Hepatocyte (in vitro differentiated cells): ENCODE measurements at regions not wholly inside any gene's neighbourhood (a gene's known extent, or its start where the extent isn't known, plus 50 kb on each side); places are given as distances from the start of the nearest gene placed in this dataset.

ENCODE experiments used
- EZH2phosphoT487 ChIP-seq: fragments of 200-600 bp; sonication (generic); IDR thresholded peaks from one replicate; pipeline ENCODE4 v1.6.1; 2018; ENCODE audit warnings: antibody characterized with exemption, mild to moderate bottlenecking, low read depth, moderate library complexity; ENCODE audit not compliant: unreplicated experiment, severe bottlenecking
- TF ChIP-seq, protein P1 (sequence below): fragments of 200-600 bp; sonication (generic); IDR thresholded peaks from 2 replicates; pipeline ENCODE4 v1.5.1; 2016; ENCODE audit warnings: antibody characterized with exemption, mild to moderate bottlenecking; ENCODE audit not compliant: poor library complexity

DNA sequence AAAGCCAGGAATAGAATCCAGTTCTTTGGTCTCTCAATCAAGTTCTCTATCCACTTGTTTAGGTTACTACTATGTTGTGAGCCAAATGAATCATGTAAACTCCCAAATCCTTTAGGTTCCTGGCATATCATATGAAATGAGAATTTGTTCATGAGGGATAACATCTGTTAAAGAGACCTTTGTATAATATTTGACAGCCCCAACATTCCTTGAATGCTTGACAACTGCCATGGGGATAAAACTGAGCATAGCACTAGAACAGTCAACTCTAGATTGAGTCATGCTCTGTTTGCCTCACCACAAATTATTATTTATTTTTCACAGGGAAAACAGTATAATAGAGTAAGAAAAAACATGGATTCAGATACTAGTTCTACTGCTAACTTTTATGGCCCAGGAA, 93.3 kb downstream of the NAA11 start:
- TF ChIP-seq, protein P1, sequence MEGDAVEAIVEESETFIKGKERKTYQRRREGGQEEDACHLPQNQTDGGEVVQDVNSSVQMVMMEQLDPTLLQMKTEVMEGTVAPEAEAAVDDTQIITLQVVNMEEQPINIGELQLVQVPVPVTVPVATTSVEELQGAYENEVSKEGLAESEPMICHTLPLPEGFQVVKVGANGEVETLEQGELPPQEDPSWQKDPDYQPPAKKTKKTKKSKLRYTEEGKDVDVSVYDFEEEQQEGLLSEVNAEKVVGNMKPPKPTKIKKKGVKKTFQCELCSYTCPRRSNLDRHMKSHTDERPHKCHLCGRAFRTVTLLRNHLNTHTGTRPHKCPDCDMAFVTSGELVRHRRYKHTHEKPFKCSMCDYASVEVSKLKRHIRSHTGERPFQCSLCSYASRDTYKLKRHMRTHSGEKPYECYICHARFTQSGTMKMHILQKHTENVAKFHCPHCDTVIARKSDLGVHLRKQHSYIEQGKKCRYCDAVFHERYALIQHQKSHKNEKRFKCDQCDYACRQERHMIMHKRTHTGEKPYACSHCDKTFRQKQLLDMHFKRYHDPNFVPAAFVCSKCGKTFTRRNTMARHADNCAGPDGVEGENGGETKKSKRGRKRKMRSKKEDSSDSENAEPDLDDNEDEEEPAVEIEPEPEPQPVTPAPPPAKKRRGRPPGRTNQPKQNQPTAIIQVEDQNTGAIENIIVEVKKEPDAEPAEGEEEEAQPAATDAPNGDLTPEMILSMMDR = no peak
- TF ChIP-seq EZH2phosphoT487 = no peak
